Esophagus squamous epithelium (tissue), 5 donors: ENCODE measurements at regions not wholly inside any gene's neighbourhood (a gene's known extent, or its start where the extent isn't known, plus 50 kb on each side); places are given as distances from the start of the nearest gene placed in this dataset.

ENCODE experiments used
- DNase-seq: peaks from one replicate; lab custom pipeline; 2025; lab: John Stamatoyannopoulos, UW
- H3K27ac ChIP-seq, 4 donors: fragments of 200-600 bp; sonication (generic); one replicate each; pipeline ENCODE4 v1.5.1; 2016 to 2019; ENCODE audit warnings: mild to moderate bottlenecking in 1 of 4
- H3K27me3 ChIP-seq, 4 donors: fragments of 200-600 bp; sonication (generic); 1 replicate in 3 of 4; 2 replicates in 1 of 4; pipeline versions ENCODE4 v1.5.1 to v1.6.0; 2017 to 2021; ENCODE audit warnings: antibody characterized with exemption in 1 of 4
- H3K36me3 ChIP-seq, 3 donors: fragments of 200-600 bp; sonication (generic); one replicate each; pipeline ENCODE4 v1.5.1; 2016 to 2019
- H3K4me1 ChIP-seq, 3 donors: fragments of 200-600 bp; sonication (generic); one replicate each; pipeline ENCODE4 v1.5.1; 2017 to 2019
- H3K4me3 ChIP-seq, 4 donors: fragments of 200-600 bp; sonication (generic); 1 replicate in 3 of 4; 2 replicates in 1 of 4; pipeline ENCODE4 v1.5.1; 2016 to 2019; ENCODE audit warnings: mild to moderate bottlenecking in 2 of 4, moderate library complexity in 1 of 4
- H3K9me3 ChIP-seq, 3 donors: fragments of 200-600 bp; sonication (generic); one replicate each; pipeline ENCODE4 v1.5.1; 2016 to 2019
- POLR2A ChIP-seq, 4 donors: fragments of 450-650 bp; IDR thresholded peaks; one replicate each; pipeline ENCODE4 v1.6.1; 2017; ENCODE audit warnings: antibody characterized with exemption in 4 of 4, mild to moderate bottlenecking in 4 of 4, moderate library complexity in 3 of 4
- WGBS, 2 donors: methylation state at CpG; one replicate each; pipeline ENCODE4 v1.1.5; 2018; 5-methylcytosine and 5-hydroxymethylcytosine counted together
- intact Hi-C: fragments of 100-400 bp; cut with DNase I; formaldehyde crosslinking; loops from one replicate; pipeline ENCODE4 v1.15.0; 2022
- TF ChIP-seq, protein P1 (sequence below), 6 experiments: fragments of 450-650 bp in 4 of 6; fragments of 200-600 bp in 2 of 6; sonication (generic) in 2 of 6; IDR thresholded peaks; one replicate each; pipeline ENCODE4 v1.5.1; 2016 to 2019; ENCODE audit warnings: antibody characterized with exemption in 6 of 6, mild to moderate bottlenecking in 4 of 6, moderate library complexity in 4 of 6
- donor health status: DM: yes; HTN: yes; CAD: no.

DNA sequence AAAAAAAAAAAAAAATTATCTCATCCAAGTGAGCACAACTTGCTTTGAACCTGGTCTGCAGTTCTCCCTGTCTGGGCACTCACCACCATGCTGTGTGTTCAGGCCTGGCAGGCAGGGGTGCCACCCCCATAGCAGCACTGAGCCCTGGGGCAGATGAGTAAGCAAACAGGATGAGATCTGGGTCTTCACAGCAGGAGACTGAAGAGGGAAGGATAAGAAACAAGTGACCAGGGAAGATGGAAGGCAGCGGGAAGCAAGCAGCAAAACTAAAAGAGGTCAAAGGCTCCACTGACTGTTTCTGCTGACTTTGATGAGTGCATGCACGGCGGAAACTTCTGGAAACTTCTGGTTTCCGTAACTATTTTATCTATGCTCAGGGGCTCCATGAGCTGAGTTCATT is 133.5 kb upstream of the SOD1 start:
- Histone ChIP-seq H3K36me3 (no peaks in the 10 kb centered on the region), H3K9me3 (no peaks in the 10 kb centered on the region), H3K27me3 (no peaks in the 10 kb centered on the region), H3K4me3 (no peak overlapping the region), H3K27ac (no peak overlapping the region), H3K4me1 (peaks cover 0 to 10% (median 0%) of the 10 kb centered on the region in 3 donors)
- TF ChIP-seq, protein P1, sequence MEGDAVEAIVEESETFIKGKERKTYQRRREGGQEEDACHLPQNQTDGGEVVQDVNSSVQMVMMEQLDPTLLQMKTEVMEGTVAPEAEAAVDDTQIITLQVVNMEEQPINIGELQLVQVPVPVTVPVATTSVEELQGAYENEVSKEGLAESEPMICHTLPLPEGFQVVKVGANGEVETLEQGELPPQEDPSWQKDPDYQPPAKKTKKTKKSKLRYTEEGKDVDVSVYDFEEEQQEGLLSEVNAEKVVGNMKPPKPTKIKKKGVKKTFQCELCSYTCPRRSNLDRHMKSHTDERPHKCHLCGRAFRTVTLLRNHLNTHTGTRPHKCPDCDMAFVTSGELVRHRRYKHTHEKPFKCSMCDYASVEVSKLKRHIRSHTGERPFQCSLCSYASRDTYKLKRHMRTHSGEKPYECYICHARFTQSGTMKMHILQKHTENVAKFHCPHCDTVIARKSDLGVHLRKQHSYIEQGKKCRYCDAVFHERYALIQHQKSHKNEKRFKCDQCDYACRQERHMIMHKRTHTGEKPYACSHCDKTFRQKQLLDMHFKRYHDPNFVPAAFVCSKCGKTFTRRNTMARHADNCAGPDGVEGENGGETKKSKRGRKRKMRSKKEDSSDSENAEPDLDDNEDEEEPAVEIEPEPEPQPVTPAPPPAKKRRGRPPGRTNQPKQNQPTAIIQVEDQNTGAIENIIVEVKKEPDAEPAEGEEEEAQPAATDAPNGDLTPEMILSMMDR (IDR thresholded peaks at IDR 0.05): no peak
- no peak for TF ChIP-seq POLR2A (IDR thresholded peaks at IDR 0.05)
- WGBS, 2 donors: 80 to 83% methylated on average over 4 of the region's 4 CpGs
- no peak for DNase-seq
- intact Hi-C loops: no loop called here

DNA sequence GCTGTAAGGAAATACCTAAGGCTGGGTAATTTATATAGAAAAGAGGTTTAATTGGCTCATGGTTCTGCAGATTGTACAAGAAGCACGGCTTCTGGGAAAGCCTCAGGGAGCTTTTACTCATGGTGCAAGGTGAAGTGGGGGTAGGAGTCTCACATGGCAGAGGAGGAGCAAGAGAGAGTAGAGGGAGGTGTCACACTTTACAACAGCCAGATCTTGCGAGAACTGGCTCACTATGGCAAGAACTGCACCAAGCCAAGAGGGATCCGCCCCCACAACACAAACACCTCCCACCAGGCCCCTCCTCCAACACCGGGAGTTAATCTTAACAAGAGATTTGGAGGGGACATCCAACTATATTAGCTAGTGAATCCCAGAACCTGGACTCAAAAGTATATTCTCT is 135.4 kb upstream of the SOD1 start:
- no peak overlapping the region for H3K27ac ChIP-seq
- H3K4me1 ChIP-seq: no peaks in the 10 kb centered on the region
- intact Hi-C loops: no loop called here
- no peaks in the 10 kb centered on the region for H3K36me3 ChIP-seq
- no peak overlapping the region for H3K4me3 ChIP-seq
- 71% methylated on average over 3 to 4 of the region's 4 CpGs for WGBS, 2 donors
- no peaks in the 10 kb centered on the region for H3K9me3 ChIP-seq
- TF ChIP-seq, protein P1 (IDR thresholded peaks at IDR 0.05): no peak
- TF ChIP-seq POLR2A (IDR thresholded peaks at IDR 0.05): no peak
- H3K27me3 ChIP-seq: no peaks in the 10 kb centered on the region
- no peak for DNase-seq

DNA sequence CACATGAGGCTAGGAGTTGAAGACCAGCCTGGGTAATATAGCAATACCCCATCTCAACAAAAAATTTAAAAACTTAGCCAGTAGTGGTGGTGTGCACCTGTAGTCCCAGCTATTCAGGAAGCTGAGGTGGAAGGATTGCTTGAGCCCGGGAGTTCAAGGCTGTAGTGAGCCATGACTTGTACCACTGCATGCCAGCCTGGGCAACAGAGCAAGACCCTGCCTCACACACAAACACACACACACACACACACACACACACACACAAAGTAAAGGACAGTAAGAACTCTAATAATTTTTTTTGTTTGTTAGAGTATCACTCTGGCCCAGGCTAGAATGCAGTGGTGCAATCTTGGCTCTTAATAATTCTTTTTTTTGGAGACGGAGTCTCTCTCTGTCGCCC is 138.0 kb upstream of the SOD1 start:
- H3K4me1 ChIP-seq: no peaks in the 10 kb centered on the region
- H3K9me3 ChIP-seq: no peaks in the 10 kb centered on the region
- H3K27ac ChIP-seq: no peak overlapping the region
- no peak for TF ChIP-seq POLR2A (IDR thresholded peaks at IDR 0.05)
- TF ChIP-seq, protein P1 (IDR thresholded peaks at IDR 0.05): no peak
- 75 to 90% methylated on average over 3 of the region's 3 CpGs for WGBS, 2 donors
- no peak overlapping the region for H3K4me3 ChIP-seq
- no peaks in the 10 kb centered on the region for H3K27me3 ChIP-seq
- intact Hi-C loops: no loop called here
- DNase-seq: no peak
- no peaks in the 10 kb centered on the region for H3K36me3 ChIP-seq

DNA sequence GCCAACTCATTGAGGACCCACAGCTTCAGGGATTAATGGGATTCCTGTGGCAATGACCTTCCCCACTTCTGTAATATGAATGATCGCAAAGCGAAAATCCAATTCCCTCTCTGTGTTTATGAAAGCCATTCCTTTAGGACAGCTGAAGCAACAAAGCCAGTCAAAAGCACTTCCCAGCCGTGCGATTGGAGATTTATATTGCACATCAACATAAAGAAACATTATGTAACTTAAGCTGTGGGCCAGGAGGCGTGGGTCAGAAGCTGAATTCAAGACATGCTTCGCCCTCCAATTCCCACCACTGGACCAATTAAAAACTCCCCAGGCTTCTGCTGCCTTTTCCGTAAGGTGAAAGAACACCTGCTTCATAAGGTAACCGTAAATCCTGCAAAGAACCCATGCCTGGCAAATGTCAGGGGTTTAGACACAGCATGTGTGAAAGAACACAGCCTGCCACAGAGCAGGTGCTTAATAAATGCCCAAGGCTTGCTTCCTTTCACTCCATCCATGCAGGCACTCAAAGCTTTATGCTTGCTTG is 138.9 kb upstream of the SOD1 start:
- Histone ChIP-seq H3K27me3 (no peaks in the 10 kb centered on the region), H3K9me3 (no peaks in the 10 kb centered on the region), H3K4me1 (no peaks in the 10 kb centered on the region), H3K36me3 (no peaks in the 10 kb centered on the region), H3K4me3 (no peak overlapping the region), H3K27ac (no peak overlapping the region)
- 64 to 68% methylated on average over 8 of the region's 8 CpGs for whole genome bisulfite sequencing, 2 donors
- intact Hi-C loops: no loop called here
- no peak for TF ChIP-seq POLR2A (IDR thresholded peaks at IDR 0.05)
- DNase-seq: no peak

DNA sequence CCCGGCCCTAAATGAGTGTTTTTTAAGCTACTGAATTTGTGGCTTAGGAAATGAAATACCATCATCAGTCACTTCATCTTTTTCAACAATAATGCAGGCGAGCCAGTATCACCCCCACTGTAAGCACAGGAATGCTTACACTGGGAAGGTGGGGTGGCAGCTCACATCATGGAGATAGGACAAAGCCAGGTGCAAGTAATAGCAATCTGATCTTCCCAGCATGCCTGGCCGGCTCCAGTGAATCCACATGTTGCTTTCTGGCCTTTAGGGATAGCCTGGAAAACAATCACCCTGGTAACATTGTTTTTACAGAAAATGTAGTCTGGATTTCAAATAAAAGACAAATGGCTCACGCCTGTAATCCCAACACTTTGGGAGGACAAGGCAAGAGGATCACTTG is 140.9 kb upstream of the SOD1 start:
- TF ChIP-seq POLR2A (IDR thresholded peaks at IDR 0.05): no peak
- TF ChIP-seq, protein P1 (IDR thresholded peaks at IDR 0.05): no peak
- 87 to 100% methylated on average over 2 to 4 of the region's 4 CpGs for WGBS, 2 donors
- intact Hi-C loops: no loop called here
- no peaks in the 10 kb centered on the region for H3K9me3 ChIP-seq
- H3K27me3 ChIP-seq: no peaks in the 10 kb centered on the region
- no peak overlapping the region for H3K4me3 ChIP-seq
- peaks cover 0 to 9% (median 0%) of the 10 kb centered on the region in 3 donors for H3K4me1 ChIP-seq
- H3K27ac ChIP-seq: no peak overlapping the region
- no peak for DNase-seq
- no peaks in the 10 kb centered on the region for H3K36me3 ChIP-seq
